GM12874 (cell line): ENCODE measurements at regions not wholly inside any gene's neighbourhood (a gene's known extent, or its start where the extent isn't known, plus 50 kb on each side); places are given as distances from the start of the nearest gene placed in this dataset.

Source experiments
- TF ChIP-seq, protein P1 (sequence below): IDR thresholded peaks from 2 replicates; pipeline ENCODE4 v1.5.1; 2011; ENCODE audit warnings: low read depth, mild to moderate bottlenecking, control low read depth, low read length, moderate library complexity; ENCODE audit not compliant: insufficient read depth

DNA sequence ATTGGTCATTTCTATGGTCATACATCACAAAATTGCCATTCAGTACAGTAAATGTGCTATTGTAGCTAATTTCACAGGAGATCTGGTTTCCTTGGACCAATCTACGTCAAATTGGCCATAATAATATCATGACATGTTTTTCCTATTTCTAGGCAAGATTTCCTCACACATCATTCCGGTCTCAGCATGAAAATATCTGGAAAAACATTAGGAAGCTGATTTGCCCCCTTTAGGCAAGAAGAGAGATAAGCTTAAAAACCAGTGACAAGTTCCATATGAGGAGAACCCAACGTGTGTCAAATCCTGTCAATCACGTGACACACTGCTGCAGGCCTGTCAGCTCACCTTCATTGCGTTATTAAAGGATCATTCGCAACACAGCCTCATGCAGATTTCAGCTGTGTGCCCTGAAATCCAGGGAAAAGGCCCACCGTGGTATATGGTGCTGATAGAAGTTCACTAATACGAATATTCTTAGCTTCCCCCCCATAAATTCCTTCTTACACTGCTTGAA lies 153.3 kb downstream of the ST8SIA4 start:
- TF ChIP-seq, protein P1, sequence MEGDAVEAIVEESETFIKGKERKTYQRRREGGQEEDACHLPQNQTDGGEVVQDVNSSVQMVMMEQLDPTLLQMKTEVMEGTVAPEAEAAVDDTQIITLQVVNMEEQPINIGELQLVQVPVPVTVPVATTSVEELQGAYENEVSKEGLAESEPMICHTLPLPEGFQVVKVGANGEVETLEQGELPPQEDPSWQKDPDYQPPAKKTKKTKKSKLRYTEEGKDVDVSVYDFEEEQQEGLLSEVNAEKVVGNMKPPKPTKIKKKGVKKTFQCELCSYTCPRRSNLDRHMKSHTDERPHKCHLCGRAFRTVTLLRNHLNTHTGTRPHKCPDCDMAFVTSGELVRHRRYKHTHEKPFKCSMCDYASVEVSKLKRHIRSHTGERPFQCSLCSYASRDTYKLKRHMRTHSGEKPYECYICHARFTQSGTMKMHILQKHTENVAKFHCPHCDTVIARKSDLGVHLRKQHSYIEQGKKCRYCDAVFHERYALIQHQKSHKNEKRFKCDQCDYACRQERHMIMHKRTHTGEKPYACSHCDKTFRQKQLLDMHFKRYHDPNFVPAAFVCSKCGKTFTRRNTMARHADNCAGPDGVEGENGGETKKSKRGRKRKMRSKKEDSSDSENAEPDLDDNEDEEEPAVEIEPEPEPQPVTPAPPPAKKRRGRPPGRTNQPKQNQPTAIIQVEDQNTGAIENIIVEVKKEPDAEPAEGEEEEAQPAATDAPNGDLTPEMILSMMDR: no peak

DNA sequence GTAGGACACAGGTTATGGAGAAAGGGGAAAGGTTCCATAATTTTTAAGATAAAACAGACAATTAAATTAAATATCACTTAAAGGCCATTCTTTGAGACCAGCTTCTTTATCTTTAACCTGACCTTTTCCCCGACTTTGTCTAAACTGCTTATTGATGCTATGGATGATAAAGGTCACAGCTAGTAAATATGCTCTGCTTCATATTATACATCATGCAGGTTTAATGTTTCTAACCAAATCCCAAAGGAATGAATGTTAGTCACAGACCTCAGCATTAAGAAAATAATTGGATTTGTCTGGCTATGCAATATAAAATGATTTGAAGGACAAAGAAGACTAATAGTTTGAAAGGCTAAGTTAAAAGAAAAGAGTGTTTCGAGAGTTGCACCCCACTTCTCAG lies 147.6 kb downstream of the ST8SIA4 start:
- TF ChIP-seq, protein P1: no peak
